ENCODE measurements at regions not wholly inside any gene's neighbourhood (a gene's known extent, or its start where the extent isn't known, plus 50 kb on each side); places are given as distances from the start of the nearest gene placed in this dataset.

- TF ChIP-seq, protein P1, sequence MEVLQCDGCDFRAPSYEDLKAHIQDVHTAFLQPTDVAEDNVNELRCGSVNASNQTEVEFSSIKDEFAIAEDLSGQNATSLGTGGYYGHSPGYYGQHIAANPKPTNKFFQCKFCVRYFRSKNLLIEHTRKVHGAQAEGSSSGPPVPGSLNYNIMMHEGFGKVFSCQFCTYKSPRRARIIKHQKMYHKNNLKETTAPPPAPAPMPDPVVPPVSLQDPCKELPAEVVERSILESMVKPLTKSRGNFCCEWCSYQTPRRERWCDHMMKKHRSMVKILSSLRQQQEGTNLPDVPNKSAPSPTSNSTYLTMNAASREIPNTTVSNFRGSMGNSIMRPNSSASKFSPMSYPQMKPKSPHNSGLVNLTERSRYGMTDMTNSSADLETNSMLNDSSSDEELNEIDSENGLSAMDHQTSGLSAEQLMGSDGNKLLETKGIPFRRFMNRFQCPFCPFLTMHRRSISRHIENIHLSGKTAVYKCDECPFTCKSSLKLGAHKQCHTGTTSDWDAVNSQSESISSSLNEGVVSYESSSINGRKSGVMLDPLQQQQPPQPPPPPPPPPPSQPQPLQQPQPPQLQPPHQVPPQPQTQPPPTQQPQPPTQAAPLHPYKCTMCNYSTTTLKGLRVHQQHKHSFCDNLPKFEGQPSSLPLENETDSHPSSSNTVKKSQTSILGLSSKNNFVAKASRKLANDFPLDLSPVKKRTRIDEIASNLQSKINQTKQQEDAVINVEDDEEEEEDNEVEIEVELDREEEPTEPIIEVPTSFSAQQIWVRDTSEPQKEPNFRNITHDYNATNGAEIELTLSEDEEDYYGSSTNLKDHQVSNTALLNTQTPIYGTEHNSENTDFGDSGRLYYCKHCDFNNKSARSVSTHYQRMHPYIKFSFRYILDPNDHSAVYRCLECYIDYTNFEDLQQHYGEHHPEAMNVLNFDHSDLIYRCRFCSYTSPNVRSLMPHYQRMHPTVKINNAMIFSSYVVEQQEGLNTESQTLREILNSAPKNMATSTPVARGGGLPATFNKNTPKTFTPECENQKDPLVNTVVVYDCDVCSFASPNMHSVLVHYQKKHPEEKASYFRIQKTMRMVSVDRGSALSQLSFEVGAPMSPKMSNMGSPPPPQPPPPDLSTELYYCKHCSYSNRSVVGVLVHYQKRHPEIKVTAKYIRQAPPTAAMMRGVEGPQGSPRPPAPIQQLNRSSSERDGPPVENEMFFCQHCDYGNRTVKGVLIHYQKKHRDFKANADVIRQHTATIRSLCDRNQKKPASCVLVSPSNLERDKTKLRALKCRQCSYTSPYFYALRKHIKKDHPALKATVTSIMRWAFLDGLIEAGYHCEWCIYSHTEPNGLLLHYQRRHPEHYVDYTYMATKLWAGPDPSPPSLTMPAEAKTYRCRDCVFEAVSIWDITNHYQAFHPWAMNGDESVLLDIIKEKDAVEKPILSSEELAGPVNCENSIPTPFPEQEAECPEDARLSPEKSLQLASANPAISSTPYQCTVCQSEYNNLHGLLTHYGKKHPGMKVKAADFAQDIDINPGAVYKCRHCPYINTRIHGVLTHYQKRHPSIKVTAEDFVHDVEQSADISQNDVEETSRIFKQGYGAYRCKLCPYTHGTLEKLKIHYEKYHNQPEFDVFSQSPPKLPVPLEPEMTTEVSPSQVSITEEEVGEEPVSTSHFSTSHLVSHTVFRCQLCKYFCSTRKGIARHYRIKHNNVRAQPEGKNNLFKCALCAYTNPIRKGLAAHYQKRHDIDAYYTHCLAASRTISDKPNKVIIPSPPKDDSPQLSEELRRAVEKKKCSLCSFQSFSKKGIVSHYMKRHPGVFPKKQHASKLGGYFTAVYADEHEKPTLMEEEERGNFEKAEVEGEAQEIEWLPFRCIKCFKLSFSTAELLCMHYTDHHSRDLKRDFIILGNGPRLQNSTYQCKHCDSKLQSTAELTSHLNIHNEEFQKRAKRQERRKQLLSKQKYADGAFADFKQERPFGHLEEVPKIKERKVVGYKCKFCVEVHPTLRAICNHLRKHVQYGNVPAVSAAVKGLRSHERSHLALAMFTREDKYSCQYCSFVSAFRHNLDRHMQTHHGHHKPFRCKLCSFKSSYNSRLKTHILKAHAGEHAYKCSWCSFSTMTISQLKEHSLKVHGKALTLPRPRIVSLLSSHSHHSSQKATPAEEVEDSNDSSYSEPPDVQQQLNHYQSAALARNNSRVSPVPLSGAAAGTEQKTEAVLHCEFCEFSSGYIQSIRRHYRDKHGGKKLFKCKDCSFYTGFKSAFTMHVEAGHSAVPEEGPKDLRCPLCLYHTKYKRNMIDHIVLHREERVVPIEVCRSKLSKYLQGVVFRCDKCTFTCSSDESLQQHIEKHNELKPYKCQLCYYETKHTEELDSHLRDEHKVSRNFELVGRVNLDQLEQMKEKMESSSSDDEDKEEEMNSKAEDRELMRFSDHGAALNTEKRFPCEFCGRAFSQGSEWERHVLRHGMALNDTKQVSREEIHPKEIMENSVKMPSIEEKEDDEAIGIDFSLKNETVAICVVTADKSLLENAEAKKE (CRISPR knock-in tag; IDR thresholded peaks at IDR 0.05): no peak
- TF ChIP-seq ZNF114 (CRISPR knock-in tag; IDR thresholded peaks at IDR 0.05) (no peak), STAT1 (IDR thresholded peaks at IDR 0.05; ENCODE audit: unreplicated experiment) (no peak), ETS1 (IDR thresholded peaks at IDR 0.05) (no peak), CTCF (conservative IDR thresholded peaks at IDR 0.05; ENCODE audit: low read depth in 2 of 2) (no peak), JUNB (IDR thresholded peaks at IDR 0.05; ENCODE audit: unreplicated experiment) (no peak), EZH2phosphoT487 (IDR thresholded peaks at IDR 0.05; ENCODE audit: unreplicated experiment) (no peak)
Measured at GRCh38 chr6:14266266-14266665, 148.7 kb downstream of the CD83 start (continued).
